ENCODE measurements at regions not wholly inside any gene's neighbourhood (a gene's known extent, or its start where the extent isn't known, plus 50 kb on each side); places are given as distances from the start of the nearest gene placed in this dataset.

DNA sequence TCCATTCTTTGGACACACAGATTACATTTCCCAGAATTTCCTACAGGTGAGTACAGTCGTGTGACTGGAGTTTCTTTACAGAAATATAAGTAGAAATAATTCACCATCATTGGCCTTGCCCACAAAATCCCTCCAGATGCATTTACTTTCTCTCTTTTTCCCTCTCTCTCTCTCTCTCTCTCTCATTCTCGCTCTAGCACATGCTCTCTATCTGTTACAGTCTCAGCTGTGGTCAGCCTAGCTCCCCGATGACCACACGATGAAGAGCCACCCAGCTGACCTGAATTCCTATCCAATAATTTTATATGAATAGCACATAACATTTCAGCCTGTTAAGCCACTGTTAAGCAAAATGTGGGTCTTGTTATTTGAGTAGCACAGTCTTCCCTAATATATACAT is 507.9 kb downstream of the PCDH7 start:
- Mint-ChIP-seq H3K27ac (ENCODE audit: unreplicated experiment) (no peak overlapping the region), H3K4me1 (ENCODE audit: unreplicated experiment) (no peaks in the 10 kb centered on the region), H3K9me3 (ENCODE audit: unreplicated experiment) (no peaks in the 10 kb centered on the region), H3K36me3 (ENCODE audit: unreplicated experiment) (no peaks in the 10 kb centered on the region), H3K27me3 (ENCODE audit: unreplicated experiment) (no peaks in the 10 kb centered on the region), H3K4me3 (ENCODE audit: unreplicated experiment) (no peak overlapping the region)
- DNase-seq (ENCODE audit: extremely low spot score, unreplicated experiment): no peak
- TF ChIP-seq, protein P1, sequence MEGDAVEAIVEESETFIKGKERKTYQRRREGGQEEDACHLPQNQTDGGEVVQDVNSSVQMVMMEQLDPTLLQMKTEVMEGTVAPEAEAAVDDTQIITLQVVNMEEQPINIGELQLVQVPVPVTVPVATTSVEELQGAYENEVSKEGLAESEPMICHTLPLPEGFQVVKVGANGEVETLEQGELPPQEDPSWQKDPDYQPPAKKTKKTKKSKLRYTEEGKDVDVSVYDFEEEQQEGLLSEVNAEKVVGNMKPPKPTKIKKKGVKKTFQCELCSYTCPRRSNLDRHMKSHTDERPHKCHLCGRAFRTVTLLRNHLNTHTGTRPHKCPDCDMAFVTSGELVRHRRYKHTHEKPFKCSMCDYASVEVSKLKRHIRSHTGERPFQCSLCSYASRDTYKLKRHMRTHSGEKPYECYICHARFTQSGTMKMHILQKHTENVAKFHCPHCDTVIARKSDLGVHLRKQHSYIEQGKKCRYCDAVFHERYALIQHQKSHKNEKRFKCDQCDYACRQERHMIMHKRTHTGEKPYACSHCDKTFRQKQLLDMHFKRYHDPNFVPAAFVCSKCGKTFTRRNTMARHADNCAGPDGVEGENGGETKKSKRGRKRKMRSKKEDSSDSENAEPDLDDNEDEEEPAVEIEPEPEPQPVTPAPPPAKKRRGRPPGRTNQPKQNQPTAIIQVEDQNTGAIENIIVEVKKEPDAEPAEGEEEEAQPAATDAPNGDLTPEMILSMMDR (IDR thresholded peaks at IDR 0.05): no peak

DNA sequence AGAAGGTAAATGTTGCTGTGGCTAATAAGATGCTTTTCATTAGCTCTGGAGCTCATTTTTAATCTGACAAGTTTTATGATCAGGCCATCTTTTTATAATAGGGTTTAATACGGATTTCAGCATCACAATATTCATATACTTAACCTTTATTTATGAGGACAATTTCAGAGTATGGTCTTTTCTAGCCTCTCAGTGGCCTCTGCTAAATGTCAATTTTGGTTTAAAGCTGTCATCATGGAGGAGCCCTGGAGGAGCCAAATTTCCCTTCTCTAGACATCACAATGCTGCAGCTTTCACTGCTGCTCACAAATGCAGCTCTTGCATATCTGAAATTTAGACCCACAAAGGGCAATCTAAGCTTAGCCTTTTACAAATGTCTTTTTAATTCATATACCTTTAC is 510.4 kb downstream of the PCDH7 start:
- Mint-ChIP-seq H3K9me3 (ENCODE audit: unreplicated experiment) (no peaks in the 10 kb centered on the region), H3K27ac (ENCODE audit: unreplicated experiment) (no peak overlapping the region), H3K36me3 (ENCODE audit: unreplicated experiment) (no peaks in the 10 kb centered on the region)

DNA sequence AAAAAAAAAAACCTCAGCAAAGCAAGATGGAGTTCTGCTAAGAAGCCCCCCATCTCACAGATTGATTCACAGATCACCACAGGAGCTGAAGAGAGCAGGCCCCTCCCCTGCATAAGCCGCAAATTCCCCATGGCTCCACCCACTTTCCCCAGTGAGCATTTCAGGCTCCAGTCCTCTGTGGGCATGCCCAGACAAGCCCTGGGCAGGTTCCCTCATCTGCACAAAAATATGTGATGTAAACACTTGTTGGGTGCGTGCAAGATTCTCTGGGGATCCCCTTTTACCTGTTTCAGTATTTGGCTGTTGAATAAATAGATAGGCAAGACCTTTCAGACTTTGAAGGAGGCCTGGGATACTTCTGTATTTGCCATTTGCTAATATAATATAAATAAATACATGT is 514.3 kb downstream of the PCDH7 start:
- no peak overlapping the region for H3K27ac Mint-ChIP-seq (ENCODE audit: unreplicated experiment)
- H3K4me1 Mint-ChIP-seq (ENCODE audit: unreplicated experiment): peaks cover 7% of the 10 kb centered on the region
- H3K27me3 Mint-ChIP-seq (ENCODE audit: unreplicated experiment): no peaks in the 10 kb centered on the region
- H3K4me3 Mint-ChIP-seq (ENCODE audit: unreplicated experiment): no peak overlapping the region
- TF ChIP-seq, protein P1 (IDR thresholded peaks at IDR 0.05): no peak
- H3K9me3 Mint-ChIP-seq (ENCODE audit: unreplicated experiment): peaks cover 14% of the 10 kb centered on the region
- peaks cover 3% of the 10 kb centered on the region for H3K36me3 Mint-ChIP-seq (ENCODE audit: unreplicated experiment)
- no peak for DNase-seq (ENCODE audit: extremely low spot score, unreplicated experiment)

More for the DNA sequence above, 510.4 kb downstream of the PCDH7 start:
- Mint-ChIP-seq H3K4me3 (ENCODE audit: unreplicated experiment) (no peak overlapping the region), H3K4me1 (ENCODE audit: unreplicated experiment) (no peaks in the 10 kb centered on the region), H3K27me3 (ENCODE audit: unreplicated experiment) (no peaks in the 10 kb centered on the region)
- no peak for DNase-seq (ENCODE audit: extremely low spot score, unreplicated experiment)
- TF ChIP-seq, protein P1 (IDR thresholded peaks at IDR 0.05): no peak

DNA sequence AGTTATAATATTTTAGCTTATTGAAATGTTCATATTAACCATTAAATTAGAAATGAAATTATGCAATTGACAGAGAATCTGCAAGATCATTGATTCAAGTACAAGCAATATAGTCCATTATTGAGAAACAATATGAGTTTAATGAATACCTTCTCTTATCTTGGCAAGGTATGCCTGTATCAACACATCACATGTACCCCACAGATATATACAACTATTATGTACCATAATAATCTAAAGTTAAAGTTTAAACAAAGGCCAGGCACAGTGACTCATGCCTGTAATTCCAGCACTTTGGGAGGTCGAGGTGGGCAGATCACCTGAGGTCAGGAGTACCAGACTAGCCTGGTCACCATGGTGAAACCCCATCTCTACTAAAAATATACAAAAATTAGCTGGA is 514.7 kb downstream of the PCDH7 start:
- Mint-ChIP-seq H3K27me3 (ENCODE audit: unreplicated experiment) (no peaks in the 10 kb centered on the region), H3K27ac (ENCODE audit: unreplicated experiment) (no peak overlapping the region), H3K9me3 (ENCODE audit: unreplicated experiment) (peaks cover 14% of the 10 kb centered on the region), H3K36me3 (ENCODE audit: unreplicated experiment) (peaks cover 3% of the 10 kb centered on the region), H3K4me1 (ENCODE audit: unreplicated experiment) (peaks cover 11% of the 10 kb centered on the region), H3K4me3 (ENCODE audit: unreplicated experiment) (no peak overlapping the region)
- TF ChIP-seq, protein P1 (IDR thresholded peaks at IDR 0.05): no peak
- no peak for DNase-seq (ENCODE audit: extremely low spot score, unreplicated experiment)

DNA sequence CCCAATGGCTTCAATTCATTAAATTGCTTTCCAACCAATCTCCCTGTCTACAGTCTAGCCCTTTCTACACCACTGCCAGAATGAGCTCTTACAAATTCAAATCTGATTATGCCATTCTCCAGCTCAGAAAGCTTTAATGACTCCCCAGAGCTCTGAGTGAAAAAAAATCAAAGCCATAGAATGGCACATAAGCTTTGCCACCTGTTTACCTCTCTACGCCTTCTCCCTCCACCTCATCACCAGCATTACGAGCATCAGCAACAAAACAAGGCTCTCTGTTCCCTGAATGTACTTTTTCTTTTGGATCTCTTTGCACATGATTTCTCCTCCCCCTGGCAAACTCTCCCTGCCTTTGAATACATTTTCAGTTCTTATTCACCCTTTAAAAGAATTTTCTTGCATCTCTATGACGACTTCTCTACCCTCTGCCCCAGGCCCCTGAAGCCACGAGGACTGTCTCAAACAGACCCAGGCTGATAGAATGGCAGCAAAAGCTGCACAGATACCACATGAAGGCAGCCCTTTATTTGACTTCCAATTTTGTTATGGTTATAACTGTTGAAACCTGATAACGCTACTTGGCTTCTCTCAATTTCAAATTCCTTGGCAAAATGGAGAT is 516.0 kb downstream of the PCDH7 start:
- Mint-ChIP-seq H3K9me3 (ENCODE audit: unreplicated experiment) (peaks cover 14% of the 10 kb centered on the region), H3K36me3 (ENCODE audit: unreplicated experiment) (peaks cover 3% of the 10 kb centered on the region), H3K27ac (ENCODE audit: unreplicated experiment) (no peak overlapping the region), H3K4me1 (ENCODE audit: unreplicated experiment) (peaks cover 23% of the 10 kb centered on the region), H3K4me3 (ENCODE audit: unreplicated experiment) (no peak overlapping the region), H3K27me3 (ENCODE audit: unreplicated experiment) (no peaks in the 10 kb centered on the region)
- DNase-seq (ENCODE audit: extremely low spot score, unreplicated experiment): no peak
- TF ChIP-seq, protein P1 (IDR thresholded peaks at IDR 0.05): no peak
